Activated T-helper 2 cell treated with anti-CD3 and anti-CD28 coated beads, Interferon-gamma antibody, Interleukin-2, Interleukin-4, amounts not matched to agents 10 μg/mL and 5 μg/mL and 100 μg/mL, durations not matched to agents 14 hours and 24 hours and 36 hours (primary cell): ENCODE measurements at regions not wholly inside any gene's neighbourhood (a gene's known extent, or its start where the extent isn't known, plus 50 kb on each side); places are given as distances from the start of the nearest gene placed in this dataset.

ENCODE experiments used
- DNase-seq: peaks from one replicate; pipeline ENCODE4 v3.0.0; 2021; ENCODE audit warnings: low spot score
- H3K27ac Mint-ChIP-seq: one replicate; pipeline ENCODE4 v1.8.0; 2021; ENCODE audit warnings: mixed read lengths
- H3K27me3 Mint-ChIP-seq: one replicate; pipeline ENCODE4 v1.8.0; 2021; ENCODE audit warnings: low read depth, mixed read lengths
- H3K36me3 Mint-ChIP-seq: one replicate; pipeline ENCODE4 v1.8.0; 2021; ENCODE audit warnings: low read depth, mixed read lengths
- H3K4me1 Mint-ChIP-seq: one replicate; pipeline ENCODE4 v1.8.0; 2021; ENCODE audit warnings: low read depth, mixed read lengths
- H3K4me3 Mint-ChIP-seq: one replicate; pipeline ENCODE4 v1.8.0; 2021; ENCODE audit warnings: low read depth, mild to moderate bottlenecking, moderate library complexity, mixed read lengths
- H3K9me3 Mint-ChIP-seq: one replicate; pipeline ENCODE4 v1.8.0; 2021; ENCODE audit warnings: mixed read lengths
- intact Hi-C: fragments of 100-400 bp; cut with micrococcal nuclease; formaldehyde crosslinking; loops from one replicate; pipeline ENCODE4 v1.15.1; 2023

DNA sequence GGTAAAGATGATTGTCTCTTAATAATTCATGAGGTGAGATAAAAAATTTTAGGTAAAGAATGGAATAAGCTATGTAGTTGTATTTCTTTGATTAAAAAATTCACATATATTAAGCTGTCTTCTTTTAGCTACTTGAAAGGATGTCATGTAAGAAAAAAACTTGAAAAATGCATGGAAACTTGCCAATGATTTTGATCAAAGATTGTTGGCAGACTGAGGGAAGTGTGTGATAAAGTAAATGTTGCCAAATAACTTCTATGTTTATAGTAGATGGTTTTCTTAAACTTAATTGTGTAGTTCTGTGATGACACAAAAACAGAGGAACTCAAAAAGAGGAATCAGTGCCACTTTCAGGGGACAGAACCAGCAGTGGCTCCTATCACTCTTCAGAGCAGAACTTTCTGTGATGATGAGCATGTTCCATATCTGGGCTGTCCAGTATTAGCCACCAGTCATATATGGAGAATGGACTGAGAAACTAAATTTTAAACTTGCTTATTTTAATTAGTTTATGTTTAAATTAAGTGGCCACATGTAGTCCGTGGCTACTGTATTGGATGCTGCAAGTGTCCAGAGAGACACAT lies 51.9 kb upstream of the SLC38A11 start:
- no peaks in the 10 kb centered on the region for H3K4me1 Mint-ChIP-seq
- H3K27me3 Mint-ChIP-seq: peaks cover 15% of the 10 kb centered on the region
- no peaks in the 10 kb centered on the region for H3K36me3 Mint-ChIP-seq
- H3K27ac Mint-ChIP-seq: no peak overlapping the region
- intact Hi-C loops: no loop called here
- H3K4me3 Mint-ChIP-seq: no peak overlapping the region
- DNase-seq: no peak
- H3K9me3 Mint-ChIP-seq: no peaks in the 10 kb centered on the region
